SH-SY5Y (cell line): ENCODE measurements at regions not wholly inside any gene's neighbourhood (a gene's known extent, or its start where the extent isn't known, plus 50 kb on each side); places are given as distances from the start of the nearest gene placed in this dataset.

Source experiments
- GATA2 ChIP-seq: IDR thresholded peaks from 2 replicates; pipeline ENCODE4 v1.6.1; 2011; ENCODE audit warnings: mild to moderate bottlenecking, low read depth, low read length
- GATA3 ChIP-seq: IDR thresholded peaks from 2 replicates; pipeline ENCODE4 v1.6.1; 2011; ENCODE audit warnings: low read depth, mild to moderate bottlenecking, low read length, moderate library complexity

GRCh38 chr1:239112101-239112935 lies 274.1 kb upstream of the CHRM3 start:
- no peak for TF ChIP-seq GATA2
- no peak for TF ChIP-seq GATA3
